ENCODE measurements at regions not wholly inside any gene's neighbourhood (a gene's known extent, or its start where the extent isn't known, plus 50 kb on each side); places are given as distances from the start of the nearest gene placed in this dataset.

DNA sequence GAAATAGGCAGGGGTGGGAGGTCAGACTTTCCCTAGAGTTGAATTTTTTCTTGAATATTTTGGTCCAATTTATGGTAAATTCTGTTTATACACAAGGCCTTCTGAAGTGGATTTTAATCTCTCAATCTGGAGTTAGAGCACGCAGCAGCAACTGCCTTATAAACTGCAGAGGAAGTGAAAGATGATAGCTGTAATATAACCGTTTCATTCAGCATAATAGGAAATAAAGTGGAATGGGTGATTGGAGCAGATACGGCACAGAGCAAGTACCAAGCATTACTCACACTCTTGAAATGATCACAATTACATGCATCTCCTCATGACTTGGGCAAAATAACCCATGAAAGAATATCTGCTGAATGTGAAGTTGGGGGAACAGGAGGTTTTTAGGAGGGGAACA, 106.8 kb downstream of the ARRDC4 start:
- Histone ChIP-seq H4K20me1 (ENCODE audit: insufficient read depth) (no peaks in the 10 kb centered on the region), H3K9me2 (ENCODE audit: insufficient read depth) (no peaks in the 10 kb centered on the region), H2AFZ (no peak overlapping the region), H3K4me3 (no peak overlapping the region), H3F3A (ENCODE audit: insufficient read depth, low read depth) (no peaks in the 10 kb centered on the region), H3K27ac (no peak overlapping the region), H3K36me3 (ENCODE audit: low read depth) (no peaks in the 10 kb centered on the region), H3K27me3 (ENCODE audit: insufficient read depth, low read depth) (peaks cover 17% of the 10 kb centered on the region; the same call in 1 of the 2 replicates), H3K79me2 (ENCODE audit: low read depth) (no peaks in the 10 kb centered on the region), H3K9me3 (ENCODE audit: insufficient read depth, low read depth) (no peaks in the 10 kb centered on the region), H3K4me1 (replicated peaks; ENCODE audit: insufficient read depth) (no peaks in the 10 kb centered on the region), H3K4me2 (no peak overlapping the region)
- POLR2A ChIA-PET (ENCODE audit: unreplicated experiment), result no interaction called here
- no TSS peak for BruUV-seq (replicated peaks)
- no peak for TF ChIP-seq EZH2 (IDR thresholded peaks at IDR 0.05; ENCODE audit: low read depth)
- TF ChIP-seq, protein P1, sequence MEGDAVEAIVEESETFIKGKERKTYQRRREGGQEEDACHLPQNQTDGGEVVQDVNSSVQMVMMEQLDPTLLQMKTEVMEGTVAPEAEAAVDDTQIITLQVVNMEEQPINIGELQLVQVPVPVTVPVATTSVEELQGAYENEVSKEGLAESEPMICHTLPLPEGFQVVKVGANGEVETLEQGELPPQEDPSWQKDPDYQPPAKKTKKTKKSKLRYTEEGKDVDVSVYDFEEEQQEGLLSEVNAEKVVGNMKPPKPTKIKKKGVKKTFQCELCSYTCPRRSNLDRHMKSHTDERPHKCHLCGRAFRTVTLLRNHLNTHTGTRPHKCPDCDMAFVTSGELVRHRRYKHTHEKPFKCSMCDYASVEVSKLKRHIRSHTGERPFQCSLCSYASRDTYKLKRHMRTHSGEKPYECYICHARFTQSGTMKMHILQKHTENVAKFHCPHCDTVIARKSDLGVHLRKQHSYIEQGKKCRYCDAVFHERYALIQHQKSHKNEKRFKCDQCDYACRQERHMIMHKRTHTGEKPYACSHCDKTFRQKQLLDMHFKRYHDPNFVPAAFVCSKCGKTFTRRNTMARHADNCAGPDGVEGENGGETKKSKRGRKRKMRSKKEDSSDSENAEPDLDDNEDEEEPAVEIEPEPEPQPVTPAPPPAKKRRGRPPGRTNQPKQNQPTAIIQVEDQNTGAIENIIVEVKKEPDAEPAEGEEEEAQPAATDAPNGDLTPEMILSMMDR (conservative IDR thresholded peaks at IDR 0.05), result no peak
- intact Hi-C loops (cut with micrococcal nuclease; ENCODE audit: unreplicated experiment), result no loop called here
- CTCF ChIA-PET, result no interaction called here
- DNase-seq, result no peak

DNA sequence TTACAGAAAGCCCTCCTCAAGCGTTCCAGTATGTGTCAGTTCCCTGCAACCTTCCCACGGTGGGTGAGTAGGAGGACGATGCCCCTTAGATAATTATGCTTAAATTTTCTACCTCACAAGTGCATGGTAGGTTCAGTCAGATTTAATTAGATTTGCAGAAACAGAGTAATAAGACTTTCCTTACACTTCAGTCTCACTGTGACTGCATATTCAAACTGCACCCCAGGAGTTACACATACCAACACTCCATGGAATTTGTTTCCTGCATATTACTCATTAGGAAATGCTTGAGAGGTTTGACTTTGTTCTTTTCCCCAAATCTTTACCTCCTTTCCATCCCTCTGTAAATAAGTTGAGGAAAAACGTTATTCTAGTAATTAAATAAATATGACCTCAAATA, 108.8 kb downstream of the ARRDC4 start:
- H3K4me2 ChIP-seq, result no peak overlapping the region
- no peak for DNase-seq
- no peaks in the 10 kb centered on the region for H4K20me1 ChIP-seq (ENCODE audit: insufficient read depth)
- no peak for TF ChIP-seq EZH2 (IDR thresholded peaks at IDR 0.05; ENCODE audit: low read depth)
- TF ChIP-seq, protein P1 (conservative IDR thresholded peaks at IDR 0.05), result no peak
- H3K36me3 ChIP-seq (ENCODE audit: low read depth), result no peaks in the 10 kb centered on the region
- BruUV-seq (replicated peaks), result no TSS peak
- no peaks in the 10 kb centered on the region for H3K9me2 ChIP-seq (ENCODE audit: insufficient read depth)
- CTCF ChIA-PET, result no interaction called here
- H2AFZ ChIP-seq, result no peak overlapping the region
- no peak overlapping the region for H3K27ac ChIP-seq
- intact Hi-C loops (cut with micrococcal nuclease; ENCODE audit: unreplicated experiment), result no loop called here
- no peaks in the 10 kb centered on the region for H3K9me3 ChIP-seq (ENCODE audit: insufficient read depth, low read depth)
- POLR2A ChIA-PET (ENCODE audit: unreplicated experiment), result no interaction called here
- H3K27me3 ChIP-seq (ENCODE audit: insufficient read depth, low read depth), result peaks cover 14% of the 10 kb centered on the region; the same call in 1 of the 2 replicates
- H3K4me3 ChIP-seq, result no peak overlapping the region
- no peaks in the 10 kb centered on the region for H3F3A ChIP-seq (ENCODE audit: insufficient read depth, low read depth)
- no peaks in the 10 kb centered on the region for H3K4me1 ChIP-seq (replicated peaks; ENCODE audit: insufficient read depth)
- no peaks in the 10 kb centered on the region for H3K79me2 ChIP-seq (ENCODE audit: low read depth)

DNA sequence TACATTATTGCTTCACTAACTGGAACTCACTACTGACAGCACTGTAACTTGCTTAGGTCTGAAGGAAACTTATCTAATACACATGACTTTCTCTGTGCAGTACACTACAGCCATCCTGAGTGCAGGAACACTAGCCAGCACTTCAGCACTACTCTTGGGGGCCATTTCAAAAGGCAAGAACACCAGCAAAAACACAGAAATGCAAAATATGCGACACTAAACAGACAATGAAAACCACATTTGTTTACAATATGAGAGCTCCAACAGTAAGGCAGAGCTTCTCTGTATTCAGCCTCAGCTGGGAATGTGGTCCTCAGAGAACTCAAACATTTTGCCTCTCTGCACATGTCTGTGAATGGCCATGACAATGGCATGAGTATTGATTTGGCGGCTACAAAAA, 109.6 kb downstream of the ARRDC4 start:
- H3K79me2 ChIP-seq (ENCODE audit: low read depth), result no peaks in the 10 kb centered on the region
- H3K4me1 ChIP-seq (replicated peaks; ENCODE audit: insufficient read depth), result no peaks in the 10 kb centered on the region
- no peak overlapping the region for H3K27ac ChIP-seq
- DNase-seq, result no peak
- BruUV-seq (replicated peaks), result no TSS peak
- H3K4me2 ChIP-seq, result no peak overlapping the region
- no peaks in the 10 kb centered on the region for H3K36me3 ChIP-seq (ENCODE audit: low read depth)
- CTCF ChIA-PET, result no interaction called here
- no peak overlapping the region for H2AFZ ChIP-seq
- no peaks in the 10 kb centered on the region for H3F3A ChIP-seq (ENCODE audit: insufficient read depth, low read depth)
- H3K27me3 ChIP-seq (ENCODE audit: insufficient read depth, low read depth), result peaks cover 9% of the 10 kb centered on the region; the same call in 1 of the 2 replicates
- POLR2A ChIA-PET (ENCODE audit: unreplicated experiment), result no interaction called here
- no peaks in the 10 kb centered on the region for H3K9me3 ChIP-seq (ENCODE audit: insufficient read depth, low read depth)
- no peaks in the 10 kb centered on the region for H4K20me1 ChIP-seq (ENCODE audit: insufficient read depth)
- no peak for TF ChIP-seq EZH2 (IDR thresholded peaks at IDR 0.05; ENCODE audit: low read depth)
- TF ChIP-seq, protein P1 (conservative IDR thresholded peaks at IDR 0.05), result no peak
- intact Hi-C loops (cut with micrococcal nuclease; ENCODE audit: unreplicated experiment), result loop anchor here (10.0 kb wide), 1 partner anchor 75 kb away; no protein-coding TSS in a partner anchor
- no peak overlapping the region for H3K4me3 ChIP-seq
- H3K9me2 ChIP-seq (ENCODE audit: insufficient read depth), result no peaks in the 10 kb centered on the region
